BLaER1 treated with 17β-estradiol and CSF1 and Interleukin-3, amounts not matched to agents 10 nM and 100 nM (cell line): ENCODE measurements at regions not wholly inside any gene's neighbourhood (a gene's known extent, or its start where the extent isn't known, plus 50 kb on each side); places are given as distances from the start of the nearest gene placed in this dataset.
A peak's percentile ranks its signal among the peaks of the same experiment; 100 is the strongest.
"Not testable (repeated sequence)": the region's sequence is repeated elsewhere in the genome, so short reads cannot be mapped to it uniquely, and the experiment has no call there.

Source experiments
- H3K27ac ChIP-seq, 11 experiments: shearing (Covaris generic); formaldehyde crosslinking; 2 replicates each; pipeline ENCODE4 v1.8.1; 2022
- H3K27me3 ChIP-seq, 11 experiments: shearing (Covaris generic); formaldehyde crosslinking; 2 replicates each; pipeline ENCODE4 v1.8.1; 2022
- H3K36me3 ChIP-seq, 11 experiments: shearing (Covaris generic); formaldehyde crosslinking; 2 replicates each; pipeline ENCODE4 v1.8.1; 2022
- H3K4me1 ChIP-seq, 10 experiments: shearing (Covaris generic); formaldehyde crosslinking; 2 replicates each; pipeline ENCODE4 v1.8.1; 2022
- H3K4me2 ChIP-seq, 11 experiments: shearing (Covaris generic); formaldehyde crosslinking; 2 replicates each; pipeline ENCODE4 v1.8.1; 2022
- H3K4me3 ChIP-seq, 10 experiments: shearing (Covaris generic); formaldehyde crosslinking; 2 replicates each; pipeline ENCODE4 v1.8.1; 2022
- H3K9ac ChIP-seq, 11 experiments: shearing (Covaris generic); formaldehyde crosslinking; 2 replicates each; pipeline ENCODE4 v1.8.1; 2022
- H3K9me3 ChIP-seq, 11 experiments: shearing (Covaris generic); formaldehyde crosslinking; replicated peaks in 1 of 11; 2 replicates each; pipeline ENCODE4 v1.8.1; 2022
- H4K20me1 ChIP-seq, 11 experiments: shearing (Covaris generic); formaldehyde crosslinking; 2 replicates each; pipeline ENCODE4 v1.8.1; 2022
- Cebpa-rat ChIP-seq, 11 experiments: shearing (Covaris generic); IDR thresholded peaks; 2 replicates each; pipeline ENCODE4 v1.8.1; 2022

GRCh38 chr19:30810726-30811125 is 438.5 kb downstream of the ZNF536 start:
- H3K27me3 ChIP-seq, result no peaks in the 10 kb centered on the region
- no peaks in the 10 kb centered on the region for H4K20me1 ChIP-seq
- no peak overlapping the region for H3K27ac ChIP-seq
- H3K9me3 ChIP-seq, result peaks cover 18 to 27% (median 22%) of the 10 kb centered on the region in 11 experiments
- TF ChIP-seq Cebpa-rat (IDR thresholded peaks at IDR 0.05), result no peak
- H3K4me3 ChIP-seq, result no peak overlapping the region
- H3K4me2 ChIP-seq, result no peak overlapping the region
- no peaks in the 10 kb centered on the region for H3K4me1 ChIP-seq
- H3K36me3 ChIP-seq, result no peaks in the 10 kb centered on the region
- no peak overlapping the region for H3K9ac ChIP-seq

- Histone ChIP-seq H3K4me1 (no peaks in the 10 kb centered on the region), H3K9ac (no peak overlapping the region), H3K4me2 (no peak overlapping the region), H3K27ac (no peak overlapping the region), H3K4me3 (no peak overlapping the region), H3K36me3 (no peaks in the 10 kb centered on the region), H4K20me1 (no peaks in the 10 kb centered on the region), H3K9me3 (peaks cover 18 to 27% (median 22%) of the 10 kb centered on the region in 11 experiments), H3K27me3 (no peaks in the 10 kb centered on the region)
- no peak for TF ChIP-seq Cebpa-rat (IDR thresholded peaks at IDR 0.05)
Observed at GRCh38 chr19:30807278-30807677, 435.1 kb downstream of the ZNF536 start.

GRCh38 chr19:30806311-30806710 is 434.1 kb downstream of the ZNF536 start:
- no peaks in the 10 kb centered on the region for H3K27me3 ChIP-seq
- no peaks in the 10 kb centered on the region for H3K36me3 ChIP-seq
- no peak overlapping the region for H3K4me3 ChIP-seq
- no peak overlapping the region for H3K4me2 ChIP-seq
- H4K20me1 ChIP-seq, result no peaks in the 10 kb centered on the region
- peaks cover 18 to 27% (median 22%) of the 10 kb centered on the region in 11 experiments for H3K9me3 ChIP-seq
- no peak overlapping the region for H3K27ac ChIP-seq
- TF ChIP-seq Cebpa-rat (IDR thresholded peaks at IDR 0.05), result no peak
- H3K4me1 ChIP-seq, result no peaks in the 10 kb centered on the region
- no peak overlapping the region for H3K9ac ChIP-seq

GRCh38 chr19:30804751-30805150 is 432.6 kb downstream of the ZNF536 start:
- H3K4me3 ChIP-seq, result no peak overlapping the region
- H3K36me3 ChIP-seq, result no peaks in the 10 kb centered on the region
- no peaks in the 10 kb centered on the region for H3K4me1 ChIP-seq
- no peaks in the 10 kb centered on the region for H4K20me1 ChIP-seq
- TF ChIP-seq Cebpa-rat (IDR thresholded peaks at IDR 0.05), result no peak
- no peak overlapping the region for H3K27ac ChIP-seq
- H3K9ac ChIP-seq, result no peak overlapping the region
- peaks cover 18 to 27% (median 22%) of the 10 kb centered on the region in 11 experiments for H3K9me3 ChIP-seq
- H3K27me3 ChIP-seq, result no peaks in the 10 kb centered on the region
- H3K4me2 ChIP-seq, result peak overlapping the region in 2 of 11 experiments; percentile 5 to 15; a peak in 2 of 22 replicates

GRCh38 chr19:30804333-30804732 is 432.1 kb downstream of the ZNF536 start:
- H3K9ac ChIP-seq, H3K4me1 ChIP-seq, H3K27ac ChIP-seq, H3K27me3 ChIP-seq, H3K36me3 ChIP-seq, H4K20me1 ChIP-seq, H3K4me3 ChIP-seq: not testable (repeated sequence)
- Histone ChIP-seq H3K4me2 (peak overlapping the region in 1 of 11 experiments; percentile 5; a peak in 1 of 22 replicates), H3K9me3 (peaks cover 18 to 27% (median 22%) of the 10 kb centered on the region in 11 experiments)

GRCh38 chr19:30802424-30803013 is 430.3 kb downstream of the ZNF536 start:
- no peak for TF ChIP-seq Cebpa-rat (IDR thresholded peaks at IDR 0.05)
- Histone ChIP-seq H3K27ac (no peak overlapping the region), H3K4me1 (no peaks in the 10 kb centered on the region), H4K20me1 (no peaks in the 10 kb centered on the region), H3K4me3 (no peak overlapping the region), H3K36me3 (no peaks in the 10 kb centered on the region), H3K4me2 (no peak overlapping the region), H3K9ac (no peak overlapping the region), H3K27me3 (no peaks in the 10 kb centered on the region), H3K9me3 (peaks cover 6 to 12% (median 9%) of the 10 kb centered on the region in 11 experiments; a peak in 21 of 22 replicates)

- Histone ChIP-seq H4K20me1 (no peaks in the 10 kb centered on the region), H3K9ac (no peak overlapping the region), H3K4me3 (no peak overlapping the region), H3K9me3 (no peaks in the 10 kb centered on the region), H3K4me1 (no peaks in the 10 kb centered on the region), H3K4me2 (no peak overlapping the region), H3K27me3 (no peaks in the 10 kb centered on the region), H3K27ac (no peak overlapping the region), H3K36me3 (no peaks in the 10 kb centered on the region)
- TF ChIP-seq Cebpa-rat (IDR thresholded peaks at IDR 0.05), result no peak
Observed at GRCh38 chr19:30799865-30800755, 427.9 kb downstream of the ZNF536 start.

GRCh38 chr19:30795727-30796126 is 423.5 kb downstream of the ZNF536 start:
- Histone ChIP-seq H3K36me3 (no peaks in the 10 kb centered on the region), H3K9ac (no peak overlapping the region), H3K9me3 (no peaks in the 10 kb centered on the region), H4K20me1 (no peaks in the 10 kb centered on the region), H3K4me3 (no peak overlapping the region), H3K27me3 (no peaks in the 10 kb centered on the region), H3K27ac (no peak overlapping the region), H3K4me1 (no peaks in the 10 kb centered on the region), H3K4me2 (no peak overlapping the region)
- TF ChIP-seq Cebpa-rat (IDR thresholded peaks at IDR 0.05), result no peak

- TF ChIP-seq Cebpa-rat (IDR thresholded peaks at IDR 0.05), result no peak
- H3K4me3 ChIP-seq, result no peak overlapping the region
Observed at GRCh38 chr19:30792561-30793505, 420.6 kb downstream of the ZNF536 start.

More at GRCh38 chr19:30792561-30793505, 420.6 kb downstream of the ZNF536 start:
- H3K9me3 ChIP-seq, result peaks cover 0 to 7% (median 0%) of the 10 kb centered on the region in 11 experiments; a peak in 2 of 22 replicates
- H3K27ac ChIP-seq, result no peak overlapping the region
- no peaks in the 10 kb centered on the region for H3K36me3 ChIP-seq
- H4K20me1 ChIP-seq, result no peaks in the 10 kb centered on the region
- H3K27me3 ChIP-seq, result no peaks in the 10 kb centered on the region
- H3K4me1 ChIP-seq, result peaks cover 0 to 15% (median 0%) of the 10 kb centered on the region in 10 experiments; a peak in 7 of 20 replicates
- no peak overlapping the region for H3K4me2 ChIP-seq
- no peak overlapping the region for H3K9ac ChIP-seq
